GM23248 (cell line): ENCODE measurements at regions not wholly inside any gene's neighbourhood (a gene's known extent, or its start where the extent isn't known, plus 50 kb on each side); places are given as distances from the start of the nearest gene placed in this dataset.

Experiments
- EZH2 ChIP-seq: fragments of 200-600 bp; sonication (generic); IDR thresholded peaks from 2 replicates; pipeline ENCODE4 v1.6.1; 2018; ENCODE audit warnings: antibody characterized with exemption, mild to moderate bottlenecking; ENCODE audit not compliant: insufficient read depth, poor library complexity, severe bottlenecking
- EZH2phosphoT487 ChIP-seq: fragments of 200-600 bp; sonication (generic); IDR thresholded peaks from 2 replicates; pipeline ENCODE4 v1.6.1; 2018; ENCODE audit warnings: antibody characterized with exemption, moderate library complexity, mild to moderate bottlenecking, low read depth; ENCODE audit not compliant: insufficient read depth

- TF ChIP-seq EZH2: no peak
- no peak for TF ChIP-seq EZH2phosphoT487
These were observed 117.1 kb upstream of the SMAD3 start for GRCh38 chr15:66948294-66948693.
